Muscle of back (tissue), 3 donors: ENCODE measurements at regions not wholly inside any gene's neighbourhood (a gene's known extent, or its start where the extent isn't known, plus 50 kb on each side); places are given as distances from the start of the nearest gene placed in this dataset.

Source experiments
- DNase-seq, 3 donors: peaks; one replicate each; pipeline versions ENCODE4 v3.0.0 to v3.0.0-alpha.2; 2013

DNA sequence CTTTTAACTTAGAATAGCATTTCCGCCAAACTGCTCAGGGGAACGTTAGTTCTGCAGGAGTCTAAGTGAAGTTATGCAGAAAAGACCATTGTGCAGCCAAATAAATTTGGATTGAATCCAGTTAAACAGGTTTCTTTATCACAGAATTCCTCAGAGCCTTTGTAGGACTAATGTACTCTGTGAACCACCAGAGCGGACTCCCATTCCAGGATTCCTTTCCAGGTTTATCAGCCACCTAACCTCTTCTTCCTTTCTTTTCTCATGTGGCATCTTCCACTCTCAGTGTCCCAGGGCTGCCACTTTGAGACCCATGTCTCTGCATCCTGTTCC is 350.4 kb downstream of the TSN start:
- no peak for DNase-seq

- DNase-seq: no peak
These were observed 352.7 kb downstream of the TSN start for GRCh38 chr2:122108186-122108585.

- DNase-seq: peak in 1 of 3 donors; percentile 50
These were observed 357.0 kb downstream of the TSN start for GRCh38 chr2:122112216-122113005.

GRCh38 chr2:122114421-122114820 is 359.0 kb downstream of the TSN start:
- DNase-seq: peak in 1 of 3 donors; percentile 23

- DNase-seq: no peak
These were observed 361.9 kb downstream of the TSN start for GRCh38 chr2:122117371-122117770.

DNA sequence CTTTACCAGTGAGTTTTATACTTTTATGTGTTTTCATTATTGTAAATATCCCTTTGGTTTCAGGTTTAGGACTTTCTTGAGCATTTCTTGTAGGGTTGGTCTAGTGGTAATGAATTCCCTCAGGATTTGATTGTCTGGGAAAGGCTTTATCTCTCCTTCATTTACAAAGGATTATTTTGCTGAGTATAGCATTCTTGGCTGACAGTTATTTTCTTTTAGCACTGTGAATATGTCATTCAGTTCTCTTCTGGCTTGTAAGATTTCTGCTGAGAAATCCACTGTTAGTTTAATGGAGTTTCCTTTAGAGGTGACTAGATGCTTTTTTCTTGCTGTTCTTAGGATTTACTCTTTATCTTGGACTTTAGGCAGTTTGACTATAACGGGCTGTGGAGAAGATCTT is 373.9 kb downstream of the TSN start:
- no peak for DNase-seq

DNA sequence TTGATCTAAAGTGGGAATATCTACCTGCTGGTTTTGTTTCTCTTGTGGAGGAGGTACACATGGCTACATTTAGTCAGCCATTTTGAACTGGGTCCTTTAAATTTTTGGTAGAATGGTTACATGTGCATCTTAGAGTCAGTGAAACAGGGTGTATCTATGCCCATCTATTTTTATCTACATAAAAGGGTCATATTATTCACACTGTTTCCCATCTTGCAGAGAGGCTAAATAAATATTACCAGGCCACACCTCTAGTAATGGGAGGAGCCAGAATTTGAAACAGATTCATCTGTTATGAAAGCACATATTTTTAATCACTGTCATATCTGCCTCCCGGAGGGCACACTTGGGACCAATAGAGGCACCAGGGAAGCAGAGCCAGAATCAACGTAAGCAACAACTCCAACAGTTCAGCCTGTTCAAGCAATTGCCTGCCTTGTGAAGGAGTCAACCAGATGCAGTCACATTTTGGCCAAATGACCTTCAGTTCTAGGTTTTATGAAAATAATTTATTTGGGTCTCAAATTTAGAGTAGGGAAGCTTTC is 376.8 kb downstream of the TSN start:
- DNase-seq: no peak

DNA sequence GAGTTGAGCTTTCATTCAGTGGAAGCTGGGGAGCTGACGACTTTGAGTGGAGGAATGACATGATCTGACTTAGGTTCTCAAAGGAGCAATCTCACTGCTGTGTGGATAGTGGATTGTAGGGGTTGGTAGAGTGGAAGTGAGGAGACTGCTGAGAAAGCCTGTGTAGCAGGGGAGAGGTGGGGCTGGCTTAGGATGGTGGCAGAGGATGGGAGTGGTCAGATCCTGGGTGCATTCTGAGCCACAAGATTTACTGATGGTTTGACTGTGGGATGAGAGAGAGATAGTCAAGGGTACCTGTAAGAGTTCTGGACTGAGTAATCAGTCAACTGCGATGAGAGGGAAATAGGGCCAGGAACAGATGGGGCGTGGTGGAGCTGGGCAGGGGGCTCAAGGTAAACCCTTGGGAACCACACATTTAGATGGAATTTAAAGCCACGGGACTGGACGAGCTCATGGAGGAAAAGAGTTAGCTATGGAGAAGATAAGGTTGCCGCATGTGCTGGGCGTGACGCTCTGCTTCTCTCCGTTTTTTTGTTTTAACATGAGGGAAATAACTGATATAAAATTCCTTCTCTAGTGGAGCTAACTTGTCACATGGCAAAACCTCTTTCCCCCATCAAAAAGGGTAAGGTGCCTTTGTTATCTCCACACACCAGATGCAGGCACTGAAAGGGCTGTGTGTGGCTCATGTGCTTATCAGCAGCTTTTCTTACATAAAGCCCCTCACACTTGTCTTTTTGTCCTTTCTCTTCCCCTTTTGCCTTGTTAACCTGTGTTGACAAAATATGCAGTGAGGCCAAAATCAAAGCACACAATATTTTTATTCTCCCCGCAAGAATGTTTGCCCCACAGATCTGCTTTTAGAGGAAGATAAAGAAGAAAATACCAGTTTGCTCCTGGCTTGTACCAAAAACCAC is 379.8 kb downstream of the TSN start:
- no peak for DNase-seq

- DNase-seq: no peak
These were observed 380.6 kb downstream of the TSN start for GRCh38 chr2:122136056-122136455.

- no peak for DNase-seq
These were observed 383.1 kb downstream of the TSN start for GRCh38 chr2:122138561-122138960.

- peak; percentile 9 to 66 (median 57) for DNase-seq
These were observed 384.4 kb downstream of the TSN start for GRCh38 chr2:122139739-122140420.

DNA sequence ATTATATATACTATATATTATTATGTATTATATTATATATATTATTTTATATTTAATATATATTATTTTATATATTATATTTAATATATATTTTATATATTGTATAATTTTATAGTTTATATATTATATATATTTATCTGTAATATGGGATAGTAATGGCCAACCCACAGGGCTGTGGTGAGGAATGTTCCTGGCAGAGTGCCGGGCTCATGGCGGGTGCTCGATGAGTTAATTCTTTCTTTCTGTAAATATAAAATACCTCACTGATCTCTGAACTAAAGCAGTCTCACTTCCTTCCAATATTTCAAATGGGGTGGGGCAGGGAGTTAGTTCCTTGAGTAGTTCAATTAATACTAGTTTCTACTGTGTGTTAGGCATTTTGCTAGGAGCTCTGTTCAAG is 389.4 kb downstream of the TSN start:
- DNase-seq: no peak

DNA sequence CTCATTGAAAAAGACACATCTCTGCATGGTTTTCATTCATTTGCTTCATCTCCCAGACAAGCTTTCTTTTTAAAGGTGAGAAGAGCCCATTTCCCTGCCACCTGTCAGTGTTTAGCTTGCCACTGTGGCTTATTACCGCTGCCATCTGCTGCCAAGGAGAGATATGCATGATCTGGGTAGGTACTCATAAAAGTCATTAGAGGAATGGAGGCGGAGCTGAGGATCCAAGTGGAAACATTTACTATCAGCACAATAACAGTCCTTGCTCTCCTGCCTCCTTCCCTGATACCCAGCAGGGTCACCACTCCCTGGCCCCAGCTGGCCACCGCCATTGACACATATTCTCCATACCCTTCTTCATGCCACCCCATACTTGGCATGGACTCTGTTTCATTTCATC is 390.4 kb downstream of the TSN start:
- DNase-seq: no peak

- no peak for DNase-seq
These were observed 392.8 kb downstream of the TSN start for GRCh38 chr2:122148128-122148767.

- DNase-seq: peak in 2 of 3 donors; percentile 30 to 70
These were observed 395.3 kb downstream of the TSN start for GRCh38 chr2:122150524-122151280.

GRCh38 chr2:122152571-122152970 is 397.1 kb downstream of the TSN start:
- no peak for DNase-seq

- DNase-seq: peak; percentile 23 to 77 (median 42)
These were observed 400.9 kb downstream of the TSN start for GRCh38 chr2:122156176-122156890.

DNA sequence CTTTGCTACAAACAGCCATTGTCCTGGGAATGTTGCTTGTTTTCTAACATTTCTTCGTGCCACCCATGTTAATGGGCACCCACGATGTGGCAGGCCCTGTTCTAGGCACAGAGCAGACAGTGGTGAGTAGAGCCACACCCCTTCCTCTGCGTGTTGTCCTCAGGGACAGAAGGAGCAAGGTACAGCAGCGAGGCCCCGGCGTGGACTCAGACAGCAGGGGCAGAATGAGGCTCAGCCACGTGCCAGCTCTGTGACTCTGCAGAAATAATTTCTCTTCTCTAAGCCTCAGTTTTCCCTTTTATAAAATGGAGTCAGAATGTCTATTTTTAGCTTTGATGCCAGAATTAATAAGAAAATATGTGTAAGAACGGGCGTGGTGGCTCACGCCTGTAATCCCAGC is 401.7 kb downstream of the TSN start:
- DNase-seq: no peak

GRCh38 chr2:122163617-122164016 is 408.2 kb downstream of the TSN start:
- DNase-seq: no peak

- DNase-seq: no peak
These were observed 409.5 kb downstream of the TSN start for GRCh38 chr2:122164964-122165363.
